GM23248 (cell line): ENCODE measurements at regions not wholly inside any gene's neighbourhood (a gene's known extent, or its start where the extent isn't known, plus 50 kb on each side); places are given as distances from the start of the nearest gene placed in this dataset.
A peak's percentile ranks its signal among the peaks of the same experiment; 100 is the strongest.
"Not testable (repeated sequence)": the region's sequence is repeated elsewhere in the genome, so short reads cannot be mapped to it uniquely, and the experiment has no call there.

Experiments
- DNase-seq: peaks from one replicate; pipeline ENCODE4 v3.0.0-alpha.2; 2015
- H2AFZ ChIP-seq: fragments of 200-600 bp; sonication (generic); 2 replicates; pipeline ENCODE4 v1.6.1; 2016; ENCODE audit warnings: antibody characterized with exemption
- H3F3A ChIP-seq: fragments of 200-600 bp; sonication (generic); 2 replicates; pipeline ENCODE4 v1.6.1; 2016; ENCODE audit warnings: mild to moderate bottlenecking, antibody characterized with exemption, mixed run types; ENCODE audit not compliant: insufficient read depth
- H3K27ac ChIP-seq: fragments of 200-600 bp; sonication (generic); 2 replicates; pipeline ENCODE4 v1.5.1; 2016; ENCODE audit warnings: mild to moderate bottlenecking
- H3K27me3 ChIP-seq: fragments of 200-600 bp; sonication (generic); replicated peaks from 2 replicates; pipeline ENCODE4 v1.6.1; 2016; ENCODE audit warnings: mild to moderate bottlenecking; ENCODE audit not compliant: insufficient read depth
- H3K36me3 ChIP-seq: fragments of 200-600 bp; sonication (generic); 2 replicates; pipeline ENCODE4 v1.6.1; 2016; ENCODE audit warnings: low read depth, mild to moderate bottlenecking
- H3K4me1 ChIP-seq: fragments of 200-600 bp; sonication (generic); 2 replicates; pipeline ENCODE4 v1.6.1; 2016; ENCODE audit warnings: mild to moderate bottlenecking; ENCODE audit not compliant: insufficient read depth
- H3K4me2 ChIP-seq: fragments of 200-600 bp; sonication (generic); one replicate; pipeline ENCODE4 v1.6.1; 2016; ENCODE audit warnings: mild to moderate bottlenecking; ENCODE audit not compliant: unreplicated experiment
- H3K4me3 ChIP-seq: fragments of 200-600 bp; sonication (generic); 2 replicates; pipeline ENCODE4 v1.5.1; 2016; ENCODE audit warnings: mild to moderate bottlenecking
- H3K79me2 ChIP-seq: fragments of 200-600 bp; sonication (generic); 2 replicates; pipeline ENCODE4 v1.6.1; 2016; ENCODE audit warnings: mild to moderate bottlenecking; ENCODE audit not compliant: insufficient read depth
- H3K9ac ChIP-seq: fragments of 200-600 bp; sonication (generic); 2 replicates; pipeline ENCODE4 v1.6.1; 2016; ENCODE audit warnings: mild to moderate bottlenecking
- H3K9me2 ChIP-seq: fragments of 200-600 bp; sonication (generic); 2 replicates; pipeline ENCODE4 v1.6.1; 2016; ENCODE audit warnings: mixed run types, mild to moderate bottlenecking, moderate library complexity; ENCODE audit not compliant: insufficient read depth
- H3K9me3 ChIP-seq: fragments of 200-600 bp; sonication (generic); one replicate; pipeline ENCODE4 v1.6.1; 2017; ENCODE audit warnings: low read depth
- H4K20me1 ChIP-seq: fragments of 200-600 bp; sonication (generic); 2 replicates; pipeline ENCODE4 v1.6.0; 2016; ENCODE audit not compliant: insufficient read depth
- WGBS, 2 experiments: methylation state at CpG; one replicate each; pipeline ENCODE4 v1.1.6; 2015 to 2017; ENCODE audit warnings: low lambda C conversion rate in 2 of 2, low coverage in 1 of 2; ENCODE audit errors: missing lambda C conversion rate in 2 of 2; 5-methylcytosine and 5-hydroxymethylcytosine counted together
- in situ Hi-C: fragments of 300-500 bp; cut with MboI; formaldehyde crosslinking; loops from 2 replicates; pipeline ENCODE4 v1.15.0; 2020

- H3K9ac ChIP-seq, H3F3A ChIP-seq, H3K4me3 ChIP-seq, H3K36me3 ChIP-seq, H2AFZ ChIP-seq, H3K9me3 ChIP-seq, H4K20me1 ChIP-seq, H3K27ac ChIP-seq, in situ Hi-C loops, H3K27me3 ChIP-seq, H3K9me2 ChIP-seq, H3K4me1 ChIP-seq, H3K4me2 ChIP-seq, H3K79me2 ChIP-seq: not testable (repeated sequence)
- WGBS, 2 experiments: 44 to 54% methylated on average over 10 of the region's 11 CpGs
- DNase-seq: peak; percentile 8
These were observed 53.3 kb downstream of the FOXD4L1 start for GRCh38 chr2:113551637-113552318.

- WGBS, 2 experiments: 71 to 82% methylated on average over 2 of the region's 2 CpGs
- H3K36me3 ChIP-seq, in situ Hi-C loops: not testable (repeated sequence)
These were observed 61.4 kb downstream of the FOXD4L1 start for GRCh38 chr2:113559820-113560219.

GRCh38 chr2:113562662-113563061 lies 64.2 kb downstream of the FOXD4L1 start:
- H3K9ac ChIP-seq, H2AFZ ChIP-seq, H3K9me2 ChIP-seq, H3K9me3 ChIP-seq, H3F3A ChIP-seq, H3K4me1 ChIP-seq, H3K79me2 ChIP-seq, H4K20me1 ChIP-seq, H3K27ac ChIP-seq, in situ Hi-C loops, H3K4me2 ChIP-seq, H3K4me3 ChIP-seq, DNase-seq, H3K36me3 ChIP-seq, H3K27me3 ChIP-seq: not testable (repeated sequence)
- 0 to 3% methylated on average over 2 of the region's 2 CpGs for WGBS, 2 experiments

More at GRCh38 chr2:113559820-113560219, 61.4 kb downstream of the FOXD4L1 start:
- not testable (repeated sequence) for H3K4me3 ChIP-seq, H3F3A ChIP-seq, H4K20me1 ChIP-seq, H3K9me2 ChIP-seq, H3K4me1 ChIP-seq, H3K4me2 ChIP-seq, H3K27ac ChIP-seq, H3K27me3 ChIP-seq, DNase-seq, H3K79me2 ChIP-seq, H2AFZ ChIP-seq, H3K9ac ChIP-seq, H3K9me3 ChIP-seq

GRCh38 chr2:113566674-113567480 lies 60.2 kb upstream of the RABL2A start:
- H3K79me2 ChIP-seq, H3K4me2 ChIP-seq, H3K36me3 ChIP-seq, H2AFZ ChIP-seq, H3K9me2 ChIP-seq, DNase-seq, in situ Hi-C loops, H3F3A ChIP-seq, H3K9me3 ChIP-seq, H3K9ac ChIP-seq, H3K4me3 ChIP-seq, H3K4me1 ChIP-seq, H4K20me1 ChIP-seq, H3K27me3 ChIP-seq, H3K27ac ChIP-seq: not testable (repeated sequence)
- WGBS, 2 experiments: 72 to 77% methylated on average over 9 to 11 of the region's 12 CpGs

GRCh38 chr2:113567481-113567849 lies 59.6 kb upstream of the RABL2A start:
- H3K27me3 ChIP-seq, in situ Hi-C loops, H3K27ac ChIP-seq, H3K9me3 ChIP-seq, H3K4me2 ChIP-seq, H3K79me2 ChIP-seq, H3K4me1 ChIP-seq, DNase-seq, H2AFZ ChIP-seq, H3K9ac ChIP-seq, H3F3A ChIP-seq, H4K20me1 ChIP-seq, H3K4me3 ChIP-seq, H3K36me3 ChIP-seq, H3K9me2 ChIP-seq: not testable (repeated sequence)
- 49 to 53% methylated on average over 3 of the region's 3 CpGs for WGBS, 2 experiments

GRCh38 chr2:113568231-113568630 lies 58.8 kb upstream of the RABL2A start:
- H3K27me3 ChIP-seq, H3F3A ChIP-seq, H3K9me3 ChIP-seq, H2AFZ ChIP-seq, H4K20me1 ChIP-seq, H3K9me2 ChIP-seq, H3K4me2 ChIP-seq, DNase-seq, H3K36me3 ChIP-seq, in situ Hi-C loops, H3K4me3 ChIP-seq, H3K4me1 ChIP-seq, H3K79me2 ChIP-seq, H3K9ac ChIP-seq, H3K27ac ChIP-seq: not testable (repeated sequence)
- 88 to 89% methylated on average over 14 of the region's 14 CpGs for WGBS, 2 experiments

- H3K9me2 ChIP-seq, H3K9ac ChIP-seq, in situ Hi-C loops, H4K20me1 ChIP-seq, H3K9me3 ChIP-seq, DNase-seq, H3K27me3 ChIP-seq, H3K4me3 ChIP-seq, H3F3A ChIP-seq, H3K36me3 ChIP-seq, H3K4me1 ChIP-seq, H3K4me2 ChIP-seq, H2AFZ ChIP-seq, H3K27ac ChIP-seq, H3K79me2 ChIP-seq: not testable (repeated sequence)
- WGBS, 2 experiments: 56 to 59% methylated on average over 2 of the region's 2 CpGs
These were observed 57.0 kb upstream of the RABL2A start for GRCh38 chr2:113570082-113570481.
